Endothelial cell (in vitro differentiated cells): ENCODE measurements at regions not wholly inside any gene's neighbourhood (a gene's known extent, or its start where the extent isn't known, plus 50 kb on each side); places are given as distances from the start of the nearest gene placed in this dataset.

Experiments
- DNase-seq: peaks from one replicate; pipeline ENCODE4 v3.0.0; 2021; ENCODE audit warnings: low spot score
- H3K27ac Mint-ChIP-seq: one replicate; pipeline ENCODE4 v1.8.0; 2021; ENCODE audit warnings: mixed read lengths, inconsistent platforms; ENCODE audit not compliant: unreplicated experiment
- H3K27me3 Mint-ChIP-seq: one replicate; pipeline ENCODE4 v1.8.0; 2021; ENCODE audit warnings: mild to moderate bottlenecking, moderate library complexity, mixed read lengths, inconsistent platforms; ENCODE audit not compliant: unreplicated experiment
- H3K36me3 Mint-ChIP-seq: one replicate; pipeline ENCODE4 v1.8.0; 2021; ENCODE audit warnings: mild to moderate bottlenecking, low read depth, mixed read lengths, inconsistent platforms; ENCODE audit not compliant: unreplicated experiment
- H3K4me1 Mint-ChIP-seq: one replicate; pipeline ENCODE4 v1.8.0; 2021; ENCODE audit warnings: mild to moderate bottlenecking, mixed read lengths, inconsistent platforms; ENCODE audit not compliant: unreplicated experiment
- H3K4me3 Mint-ChIP-seq: one replicate; pipeline ENCODE4 v1.8.0; 2021; ENCODE audit warnings: mild to moderate bottlenecking, mixed read lengths, inconsistent platforms; ENCODE audit not compliant: unreplicated experiment
- H3K9me3 Mint-ChIP-seq: one replicate; pipeline ENCODE4 v1.8.0; 2021; ENCODE audit warnings: mixed read lengths, inconsistent platforms; ENCODE audit not compliant: unreplicated experiment
- CTCF ChIP-seq: fragments of 200-600 bp; sonication (generic); IDR thresholded peaks from one replicate; pipeline ENCODE4 v1.5.0; 2021; ENCODE audit warnings: antibody characterized with exemption; ENCODE audit not compliant: unreplicated experiment

- Mint-ChIP-seq H3K36me3 (peaks cover 4% of the 10 kb centered on the region), H3K27ac (no peak overlapping the region), H3K4me3 (no peak overlapping the region), H3K9me3 (no peaks in the 10 kb centered on the region), H3K27me3 (peaks cover 2% of the 10 kb centered on the region), H3K4me1 (no peaks in the 10 kb centered on the region)
- TF ChIP-seq CTCF: no peak
- no peak for DNase-seq
Observed at GRCh38 chr18:10040287-10041011, 126.6 kb downstream of the VAPA start.

- TF ChIP-seq CTCF: no peak
- peaks cover 2% of the 10 kb centered on the region for H3K27me3 Mint-ChIP-seq
- H3K4me3 Mint-ChIP-seq: no peak overlapping the region
- peaks cover 4% of the 10 kb centered on the region for H3K36me3 Mint-ChIP-seq
- H3K9me3 Mint-ChIP-seq: no peaks in the 10 kb centered on the region
- no peak overlapping the region for H3K27ac Mint-ChIP-seq
- H3K4me1 Mint-ChIP-seq: no peaks in the 10 kb centered on the region
- no peak for DNase-seq
Observed at GRCh38 chr18:10041180-10041579, 127.4 kb downstream of the VAPA start.

GRCh38 chr18:10042492-10042891, 128.7 kb downstream of the VAPA start:
- no peaks in the 10 kb centered on the region for H3K9me3 Mint-ChIP-seq
- H3K4me3 Mint-ChIP-seq: no peak overlapping the region
- H3K27ac Mint-ChIP-seq: no peak overlapping the region
- H3K4me1 Mint-ChIP-seq: no peaks in the 10 kb centered on the region
- H3K36me3 Mint-ChIP-seq: peaks cover 4% of the 10 kb centered on the region
- no peaks in the 10 kb centered on the region for H3K27me3 Mint-ChIP-seq
- DNase-seq: no peak
- TF ChIP-seq CTCF: no peak

- DNase-seq: no peak
- Mint-ChIP-seq H3K27me3 (no peaks in the 10 kb centered on the region), H3K27ac (no peak overlapping the region), H3K9me3 (no peaks in the 10 kb centered on the region), H3K4me3 (no peak overlapping the region), H3K36me3 (peaks cover 4% of the 10 kb centered on the region), H3K4me1 (no peaks in the 10 kb centered on the region)
- TF ChIP-seq CTCF: no peak
Observed at GRCh38 chr18:10044054-10044453, 130.2 kb downstream of the VAPA start.

- H3K4me1 Mint-ChIP-seq: no peaks in the 10 kb centered on the region
- DNase-seq: no peak
- H3K4me3 Mint-ChIP-seq: no peak overlapping the region
- TF ChIP-seq CTCF: no peak
- no peaks in the 10 kb centered on the region for H3K27me3 Mint-ChIP-seq
- no peak overlapping the region for H3K27ac Mint-ChIP-seq
- H3K9me3 Mint-ChIP-seq: no peaks in the 10 kb centered on the region
- H3K36me3 Mint-ChIP-seq: peaks cover 4% of the 10 kb centered on the region
Observed at GRCh38 chr18:10045296-10045891, 131.6 kb downstream of the VAPA start.
